Right ventricle myocardium superior (tissue), 1 donor: ENCODE measurements at regions not wholly inside any gene's neighbourhood (a gene's known extent, or its start where the extent isn't known, plus 50 kb on each side); places are given as distances from the start of the nearest gene placed in this dataset.
"Not testable (repeated sequence)": the region's sequence is repeated elsewhere in the genome, so short reads cannot be mapped to it uniquely, and the experiment has no call there.

ENCODE experiments used
- ATAC-seq: fragments of 200-7000 bp; cut with Tn5 transposase; one replicate; pipeline ENCODE4 v1.9.1; 2020; ENCODE audit warnings: mild to moderate bottlenecking; ENCODE audit not compliant: poor library complexity
- DNase-seq: peaks from one replicate; pipeline ENCODE4 v3.0.0-alpha.2; 2020
- intact Hi-C: fragments of 100-400 bp; cut with DNase I; formaldehyde crosslinking; loops from one replicate; pipeline ENCODE4 v1.11.2; 2022
- donor health status: DM: no; HTN: yes; CAD: no; lungs with severe emphysema.

DNA sequence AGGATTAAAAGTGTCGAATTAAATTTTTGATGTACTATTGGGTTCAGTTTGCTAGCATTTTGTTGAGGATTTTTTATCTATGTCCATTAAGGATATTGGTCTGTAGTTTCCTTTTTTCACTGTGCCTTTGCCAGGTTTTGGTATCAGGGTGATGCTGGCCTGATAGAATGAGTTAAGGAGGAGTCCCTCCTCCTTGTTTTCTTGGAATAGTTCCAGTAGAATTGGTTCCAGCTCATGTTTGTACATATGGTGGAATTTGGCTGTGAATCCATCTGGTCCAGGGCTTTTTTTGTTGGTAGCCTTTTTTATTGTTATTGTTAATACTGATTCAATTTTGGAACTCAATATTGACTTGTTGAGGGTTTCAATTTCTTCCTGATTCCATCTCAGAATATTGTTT lies 141.8 kb downstream of the SIM1 start:
- ATAC-seq (no peak), DNase-seq (no peak)
- intact Hi-C loops = no loop called here

GRCh38 chr6:100320686-100321085 lies 144.0 kb downstream of the SIM1 start:
- intact Hi-C loops = no loop called here
- DNase-seq = no peak
- no peak for ATAC-seq

- no peak for DNase-seq
- no peak for ATAC-seq
- intact Hi-C loops = no loop called here
Observed at GRCh38 chr6:100317031-100317430, 147.7 kb downstream of the SIM1 start.

DNA sequence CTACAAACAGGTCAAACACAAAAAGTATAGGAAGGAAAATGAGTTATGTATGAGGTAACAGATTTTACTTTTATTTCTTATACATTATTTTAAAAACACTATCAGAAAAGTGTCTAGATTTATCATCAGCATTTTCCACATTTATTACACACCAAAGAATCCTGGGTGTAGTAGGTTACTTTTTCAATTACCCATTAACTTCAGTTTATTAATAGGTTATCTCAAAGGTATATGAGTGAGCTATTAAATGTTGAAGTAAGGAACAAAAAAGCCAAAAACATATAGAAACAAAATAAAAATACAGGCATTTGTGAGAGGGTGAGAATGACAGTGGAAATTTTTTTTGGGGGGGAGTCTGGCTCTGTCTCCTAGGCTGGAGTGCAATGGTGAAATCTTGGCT lies 150.5 kb downstream of the SIM1 start:
- intact Hi-C loops = no loop called here

DNA sequence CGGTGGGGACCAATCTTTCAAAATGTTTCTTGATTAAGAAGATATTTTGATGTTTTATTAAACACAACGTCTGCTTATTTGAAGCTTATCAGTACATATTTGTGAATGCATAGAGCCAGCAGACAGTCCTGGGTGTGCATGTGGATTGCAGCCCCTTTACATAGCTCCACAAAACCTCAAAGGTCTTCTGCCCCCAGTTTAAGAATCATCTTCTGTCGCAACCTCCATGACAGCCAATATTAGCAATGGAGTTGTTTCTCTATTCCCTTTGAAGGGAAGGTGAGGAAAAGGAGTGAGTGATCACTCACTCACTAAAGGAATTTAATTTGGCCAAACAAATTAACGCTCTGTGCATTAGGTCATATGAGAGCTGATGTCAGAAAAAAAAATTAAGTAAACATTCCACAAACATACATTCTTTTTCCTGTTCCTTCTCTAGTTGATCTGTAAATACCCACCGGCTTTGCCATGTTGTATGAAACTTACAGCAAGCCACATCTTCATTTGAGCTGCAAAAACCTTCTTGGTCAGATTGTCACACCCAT lies 152.9 kb downstream of the SIM1 start:
- intact Hi-C loops = no loop called here
- ATAC-seq (no peak), DNase-seq (no peak)

More for the DNA sequence above, 150.5 kb downstream of the SIM1 start:
- ATAC-seq (no peak), DNase-seq (no peak)

DNA sequence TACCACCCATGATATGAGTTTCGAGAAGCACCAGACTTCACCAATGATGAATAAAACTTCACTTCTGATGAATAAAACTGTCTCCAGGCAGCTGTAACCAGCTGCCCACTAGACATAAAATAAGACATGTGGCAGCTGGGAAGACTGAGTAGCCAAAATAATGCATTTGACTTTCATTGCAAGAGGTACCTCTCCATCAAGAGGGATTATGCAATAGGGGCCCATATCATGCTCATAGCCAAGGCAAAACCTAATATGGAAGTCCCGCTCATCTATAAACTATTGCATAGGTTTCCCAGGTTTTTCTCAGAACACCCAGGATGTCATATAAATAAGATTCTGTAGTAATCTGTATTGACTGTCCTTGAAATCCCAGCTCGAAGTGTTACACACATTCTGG lies 155.5 kb downstream of the SIM1 start:
- DNase-seq (no peak), ATAC-seq (no peak)
- intact Hi-C loops = no loop called here

DNA sequence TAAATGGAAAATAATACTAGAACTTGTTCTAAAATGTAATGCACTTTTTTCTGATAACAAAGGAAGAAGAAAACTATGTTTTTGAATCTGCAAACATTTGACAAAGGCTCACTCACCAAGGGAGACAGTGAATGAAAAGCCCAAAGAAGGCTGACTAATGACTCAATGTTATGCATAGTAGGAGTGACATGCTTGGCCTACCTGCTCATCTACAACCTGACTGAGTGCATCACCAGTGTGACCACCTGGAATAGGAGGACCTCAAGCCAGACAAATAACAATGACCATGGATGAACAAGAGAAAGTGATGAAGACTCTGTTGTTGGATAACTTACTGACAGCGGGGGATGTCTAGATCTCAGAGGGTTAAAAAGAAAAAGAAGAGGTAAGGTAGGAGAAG lies 157.2 kb downstream of the SIM1 start:
- DNase-seq (no peak), ATAC-seq (no peak)
- intact Hi-C loops = no loop called here

GRCh38 chr6:100305209-100305869 lies 159.4 kb downstream of the SIM1 start:
- DNase-seq (no peak), ATAC-seq (no peak)

DNA sequence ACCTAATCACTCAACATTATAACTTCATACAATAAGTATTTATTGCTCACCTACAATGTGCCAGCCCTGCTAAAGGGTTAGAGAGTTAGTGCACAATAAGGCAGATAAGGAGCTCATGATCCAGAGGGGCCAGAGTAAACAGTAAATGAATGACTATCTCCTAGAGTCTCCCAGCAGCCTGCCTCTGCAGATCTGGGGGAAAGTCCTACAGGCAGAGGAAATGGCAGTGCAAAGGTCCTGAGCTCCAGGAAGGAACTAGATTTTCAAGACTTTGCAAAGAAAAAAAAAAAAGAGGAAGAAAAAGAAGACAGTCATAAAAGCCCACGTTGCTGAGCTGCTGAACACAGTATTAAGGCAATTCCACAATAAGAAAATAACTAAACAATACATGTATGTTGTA lies 160.1 kb downstream of the SIM1 start:
- no peak for ATAC-seq
- intact Hi-C loops = no loop called here

More at GRCh38 chr6:100305209-100305869, 159.4 kb downstream of the SIM1 start:
- intact Hi-C loops = no loop called here

GRCh38 chr6:100301731-100302130 lies 163.0 kb downstream of the SIM1 start:
- intact Hi-C loops = no loop called here
- ATAC-seq = no peak

More for the DNA sequence above, 160.1 kb downstream of the SIM1 start:
- no peak for DNase-seq

DNA sequence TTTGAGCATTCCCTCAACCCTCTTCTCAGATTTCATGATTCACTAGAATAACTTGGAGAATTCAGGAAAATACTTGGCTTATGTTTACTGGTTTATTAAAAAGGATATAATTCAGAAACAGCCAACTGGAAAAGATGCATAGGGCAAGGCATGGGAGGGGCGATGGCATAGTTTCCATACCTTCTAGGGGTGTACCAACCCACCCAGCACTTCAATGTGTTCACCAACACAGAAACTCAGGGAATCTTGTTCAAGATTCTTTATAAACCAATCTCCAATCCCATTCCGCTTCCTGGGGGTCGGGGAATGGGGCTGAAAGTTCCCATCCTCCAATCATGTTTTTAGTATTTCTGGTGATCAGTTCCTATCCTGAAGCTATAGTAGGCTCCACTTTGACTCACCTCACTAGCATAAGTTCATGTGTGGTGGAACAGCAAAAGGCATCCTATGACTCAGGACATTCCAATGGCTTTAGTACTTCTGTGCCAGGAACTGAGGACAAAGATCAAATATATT lies 164.4 kb downstream of the SIM1 start:
- intact Hi-C loops = no loop called here
- DNase-seq (no peak), ATAC-seq (no peak)

More at GRCh38 chr6:100301731-100302130, 163.0 kb downstream of the SIM1 start:
- DNase-seq = no peak

GRCh38 chr6:100296810-100297544 lies 167.7 kb downstream of the SIM1 start:
- no peak for DNase-seq
- no peak for ATAC-seq
- intact Hi-C loops = no loop called here

GRCh38 chr6:100295172-100295571 lies 169.5 kb downstream of the SIM1 start:
- DNase-seq, intact Hi-C loops, ATAC-seq: not testable (repeated sequence)

DNA sequence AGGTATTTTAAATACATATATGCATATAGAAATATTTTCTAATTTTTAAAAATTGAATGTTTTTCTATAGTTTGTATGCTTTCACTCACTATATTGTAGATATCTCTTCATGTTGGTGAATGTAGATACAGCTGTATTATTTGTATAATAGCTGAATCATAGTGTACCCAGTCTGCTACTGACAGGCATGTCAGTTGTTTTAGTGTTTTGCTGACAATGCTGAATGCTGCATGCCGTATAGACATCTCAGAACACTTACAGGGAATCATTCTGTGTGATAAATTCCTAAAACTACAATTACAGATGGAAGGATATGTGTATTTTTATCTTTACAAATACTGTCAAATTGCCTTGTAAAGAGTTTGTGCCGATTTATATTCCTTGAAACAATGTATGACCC lies 175.4 kb downstream of the SIM1 start:
- intact Hi-C loops = no loop called here
- ATAC-seq (no peak), DNase-seq (no peak)

GRCh38 chr6:100288311-100288710 lies 176.4 kb downstream of the SIM1 start:
- DNase-seq (no peak), ATAC-seq (no peak)
- intact Hi-C loops = no loop called here

DNA sequence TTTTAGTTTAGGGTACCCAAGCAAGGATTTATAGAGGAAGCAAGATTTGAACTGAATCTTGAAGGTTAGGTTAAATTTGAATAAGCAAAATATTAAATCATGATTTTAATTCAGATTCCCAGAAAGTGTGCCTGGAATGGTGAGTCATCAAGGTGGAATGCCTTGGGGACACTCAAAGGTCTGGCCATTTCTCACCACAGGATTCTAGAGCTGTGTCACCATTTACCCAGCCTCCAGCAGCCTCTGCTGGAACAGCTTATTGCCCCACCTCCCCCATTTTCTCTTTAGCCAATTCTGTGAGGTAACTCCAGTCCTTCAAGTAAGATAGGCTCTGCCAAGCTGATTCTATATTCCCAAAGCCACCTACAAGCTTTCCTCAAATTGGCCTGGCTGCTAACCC lies 181.4 kb downstream of the SIM1 start:
- DNase-seq (no peak), ATAC-seq (no peak)
- intact Hi-C loops = no loop called here

DNA sequence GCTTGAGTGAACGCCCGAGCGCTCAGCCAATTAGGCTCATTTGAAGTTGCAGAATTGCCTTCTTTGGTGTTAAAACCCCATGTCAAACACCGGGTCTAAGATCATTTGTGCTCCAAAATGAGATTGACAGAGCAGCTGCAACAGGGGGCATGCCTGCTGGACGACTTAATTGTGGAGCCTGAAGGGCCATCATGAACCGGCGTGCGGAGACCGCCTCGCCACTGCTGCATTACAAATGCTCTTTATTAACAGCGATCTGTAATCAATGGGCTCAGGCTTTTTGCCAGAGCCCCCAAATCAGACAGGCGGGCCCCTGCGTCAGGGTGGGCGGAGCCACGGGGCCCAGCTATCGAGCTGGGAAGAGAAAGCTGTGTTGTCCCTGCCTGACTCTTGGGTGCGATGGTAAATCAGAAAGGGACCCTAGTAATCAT lies 183.2 kb downstream of the SIM1 start:
- intact Hi-C loops = no loop called here
- ATAC-seq (no peak), DNase-seq (no peak)

GRCh38 chr6:100276311-100277057 lies 188.2 kb downstream of the SIM1 start:
- ATAC-seq (no peak), DNase-seq (no peak)
- intact Hi-C loops = no loop called here

DNA sequence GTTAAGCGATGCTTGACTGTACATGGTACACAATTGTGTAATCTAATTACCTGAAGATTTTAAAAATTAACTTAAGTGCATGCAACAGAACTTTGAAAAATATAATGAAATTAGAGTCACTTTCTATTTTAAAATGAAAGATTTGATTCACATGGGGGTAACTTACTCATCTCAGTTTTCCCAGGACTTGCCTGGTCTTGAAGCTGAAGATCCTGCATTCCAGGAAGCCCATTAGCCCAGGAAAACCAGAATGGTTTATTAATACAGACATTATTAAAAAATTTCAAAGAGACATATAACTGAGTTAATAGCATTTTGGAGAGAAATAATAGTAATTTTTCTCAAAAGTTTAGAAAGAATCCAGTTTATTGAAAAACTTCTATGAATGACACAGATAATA lies 190.6 kb downstream of the SIM1 start:
- intact Hi-C loops = no loop called here
- DNase-seq = no peak
- no peak for ATAC-seq
